Activated naive CD4-positive, alpha-beta T cell treated with anti-CD3 and anti-CD28 coated beads, Interleukin-2, amount 50 U/mL, for 16 hours (primary cell): ENCODE measurements at regions not wholly inside any gene's neighbourhood (a gene's known extent, or its start where the extent isn't known, plus 50 kb on each side); places are given as distances from the start of the nearest gene placed in this dataset.

Experiments used
- DNase-seq: peaks from one replicate; pipeline ENCODE4 v3.0.0-alpha.2; 2020

DNA sequence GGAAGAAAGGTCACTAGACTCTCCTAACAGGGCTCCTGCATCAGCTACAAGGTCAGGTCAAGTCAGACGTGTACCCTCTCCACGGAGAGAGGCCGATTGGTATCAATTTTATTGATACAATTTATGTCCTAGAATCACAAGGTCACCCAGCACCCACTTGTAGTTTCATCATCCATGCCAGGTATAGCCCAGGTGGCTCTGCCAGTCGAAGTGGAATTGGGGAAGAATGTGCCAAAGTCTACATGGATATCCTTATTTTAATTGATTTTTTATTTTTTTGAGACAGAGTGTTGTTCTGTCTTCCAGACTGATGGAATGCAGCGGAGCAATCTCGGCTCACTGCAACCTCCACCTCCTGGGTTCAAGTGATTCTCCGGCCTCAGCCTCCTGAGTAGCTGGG is 334.1 kb downstream of the SHANK2 start:
- DNase-seq = no peak

DNA sequence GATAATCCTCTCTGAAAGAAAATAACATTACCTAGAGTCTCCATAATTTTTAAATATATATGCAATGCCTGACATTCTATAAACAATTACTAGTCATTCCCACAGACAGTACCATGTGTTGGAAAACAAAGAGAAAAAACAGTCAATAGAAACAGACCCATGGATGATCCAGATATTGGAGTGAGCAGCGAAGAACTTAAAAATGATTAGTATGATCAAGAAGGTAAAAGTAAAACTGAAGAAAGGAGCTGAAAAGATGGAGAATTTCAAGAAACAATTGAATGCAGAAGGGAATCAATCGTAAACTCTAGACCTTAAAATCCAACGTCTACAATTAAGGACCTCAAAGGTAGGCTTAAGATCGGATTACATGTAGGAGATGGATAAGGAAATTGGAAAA is 330.6 kb downstream of the SHANK2 start:
- no peak for DNase-seq

- no peak for DNase-seq
These were observed 328.3 kb downstream of the SHANK2 start for GRCh38 chr11:70924108-70924507.

DNA sequence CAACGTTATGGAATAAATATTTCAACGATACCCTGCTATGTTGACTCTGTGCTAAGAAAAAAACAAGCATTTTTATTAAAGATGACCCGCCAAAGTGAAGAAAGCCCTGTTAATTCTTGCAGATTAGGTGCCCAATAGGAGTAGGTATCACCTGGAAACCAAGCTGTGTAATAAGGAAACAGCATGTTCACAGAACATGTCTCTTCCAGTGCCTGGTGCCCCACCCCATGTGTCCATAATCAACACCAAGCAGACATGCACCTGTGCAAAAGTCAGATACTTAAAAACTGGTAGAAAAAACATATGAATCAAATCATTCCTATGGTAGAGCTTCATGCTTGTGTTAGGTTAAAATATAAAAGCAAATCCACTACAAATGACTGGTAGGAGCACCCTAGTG is 327.1 kb downstream of the SHANK2 start:
- no peak for DNase-seq

DNA sequence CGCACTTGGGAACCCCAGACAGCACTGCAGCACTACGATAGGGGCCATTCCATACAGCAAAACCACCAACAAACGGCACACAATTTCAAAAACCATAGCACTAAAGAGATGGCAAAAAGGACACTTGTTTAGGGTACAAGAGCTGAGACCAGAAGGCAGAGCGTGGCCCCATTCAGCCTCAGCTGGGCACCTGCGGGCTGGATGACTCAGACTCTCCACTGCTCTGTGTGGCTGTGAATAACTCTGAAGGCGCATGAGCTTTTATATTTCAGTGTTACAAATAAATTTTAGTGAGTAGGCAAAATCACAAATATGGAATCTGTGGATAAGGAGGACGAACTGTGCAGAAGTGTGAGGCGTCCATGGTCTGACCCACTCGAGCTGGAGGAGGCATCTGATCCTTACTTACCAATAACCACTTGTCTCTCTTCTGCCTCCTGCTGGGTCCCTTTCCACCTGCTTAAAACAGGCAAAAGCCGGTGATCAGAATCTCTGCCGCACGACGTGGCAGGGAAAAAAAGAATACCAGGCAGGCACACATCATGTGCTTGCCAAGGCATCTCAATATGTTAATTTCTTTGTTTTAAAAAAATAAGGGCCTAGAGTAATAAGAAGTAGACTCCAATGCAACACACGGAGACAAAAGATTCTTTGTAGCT is 325.7 kb downstream of the SHANK2 start:
- DNase-seq = no peak

GRCh38 chr11:70928854-70929598 is 323.4 kb downstream of the SHANK2 start:
- no peak for DNase-seq

DNA sequence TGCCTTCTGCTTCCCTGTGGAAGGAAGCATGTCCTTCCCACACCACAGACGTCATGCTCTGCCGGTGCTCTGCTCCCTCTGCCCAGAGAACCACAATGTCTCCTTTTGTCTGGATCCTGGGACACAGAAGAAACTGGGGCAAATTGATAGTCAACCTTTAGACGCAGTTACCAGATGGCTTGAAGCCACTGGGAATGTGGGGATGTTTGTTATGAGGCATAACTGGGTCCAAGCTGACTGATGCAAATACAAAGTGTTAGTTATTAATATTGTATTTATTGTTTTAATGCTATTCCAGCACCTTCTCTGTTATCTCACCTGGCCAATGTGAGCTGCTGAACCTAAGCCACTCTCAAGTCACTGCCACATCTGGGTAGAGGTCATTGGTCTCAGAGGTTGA is 322.2 kb downstream of the SHANK2 start:
- DNase-seq = no peak

- DNase-seq = no peak
These were observed 320.9 kb downstream of the SHANK2 start for GRCh38 chr11:70931430-70931829.

DNA sequence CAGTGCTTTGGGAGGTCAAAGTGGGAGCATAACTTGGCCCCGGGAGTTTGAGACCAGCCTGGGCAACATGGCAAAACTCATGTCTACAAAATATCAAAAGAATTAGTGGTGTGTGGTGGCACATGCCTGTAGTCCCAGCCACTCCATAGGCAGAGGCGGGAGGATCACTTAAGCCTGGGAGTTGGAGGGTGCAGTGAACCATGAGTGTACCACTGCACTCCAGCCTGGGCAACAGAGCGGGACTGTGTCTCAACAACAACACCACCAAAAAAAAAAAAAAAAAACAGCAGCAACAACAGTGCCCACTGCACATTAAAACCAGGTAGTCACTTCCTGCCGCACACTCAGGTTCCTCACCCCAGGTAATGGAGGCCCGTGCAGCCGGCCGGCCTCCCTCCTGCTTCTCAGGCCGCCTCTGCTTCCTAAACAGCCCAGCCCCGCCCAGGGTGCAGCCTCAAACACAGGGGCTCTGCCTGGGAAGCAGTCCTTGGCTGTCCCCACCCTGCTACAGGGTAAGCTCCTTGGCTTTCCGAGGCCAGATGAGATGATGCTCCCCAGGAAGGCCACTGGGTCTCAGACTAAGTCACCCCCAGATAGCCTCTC is 318.3 kb downstream of the SHANK2 start:
- DNase-seq = no peak

- no peak for DNase-seq
These were observed 317.2 kb downstream of the SHANK2 start for GRCh38 chr11:70935006-70935768.

DNA sequence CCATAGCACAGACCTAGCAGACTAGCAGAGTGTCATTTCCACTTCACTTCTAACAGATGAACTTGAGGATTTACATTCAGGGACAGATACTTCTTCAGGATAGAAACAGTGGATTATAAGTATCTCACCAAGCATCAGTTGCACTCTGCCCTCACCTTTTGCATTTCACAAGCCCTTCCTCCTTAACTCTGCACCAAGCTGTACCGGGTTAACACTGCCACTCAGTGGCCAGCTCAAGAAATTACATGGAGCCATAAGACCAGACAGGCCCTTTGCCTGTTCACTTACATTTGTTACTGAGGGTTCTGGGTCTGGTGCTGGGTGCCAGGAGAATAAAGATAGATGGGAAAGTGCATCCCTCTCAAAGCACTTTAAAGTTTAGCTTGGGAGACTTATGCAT is 309.8 kb downstream of the SHANK2 start:
- no peak for DNase-seq

DNA sequence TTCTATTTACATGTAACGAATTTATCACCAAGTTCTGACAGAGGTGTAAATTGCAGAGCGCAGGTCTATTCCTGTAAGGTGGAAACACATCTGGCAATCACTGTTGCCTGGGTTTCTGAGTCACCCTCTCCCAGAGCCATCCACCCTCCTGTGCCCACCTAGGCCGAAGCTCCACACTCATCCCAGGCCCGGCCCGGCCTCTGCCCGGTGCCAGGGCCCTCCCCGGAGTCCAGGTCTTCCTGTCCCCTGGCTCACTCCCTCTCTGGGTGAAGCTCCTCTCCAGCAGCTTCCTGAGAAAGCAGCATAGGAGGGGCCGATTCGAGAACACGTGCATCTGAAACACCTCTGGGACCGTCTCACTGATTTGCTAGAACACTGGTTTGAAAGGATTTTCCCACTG is 308.2 kb downstream of the SHANK2 start:
- DNase-seq = no peak

DNA sequence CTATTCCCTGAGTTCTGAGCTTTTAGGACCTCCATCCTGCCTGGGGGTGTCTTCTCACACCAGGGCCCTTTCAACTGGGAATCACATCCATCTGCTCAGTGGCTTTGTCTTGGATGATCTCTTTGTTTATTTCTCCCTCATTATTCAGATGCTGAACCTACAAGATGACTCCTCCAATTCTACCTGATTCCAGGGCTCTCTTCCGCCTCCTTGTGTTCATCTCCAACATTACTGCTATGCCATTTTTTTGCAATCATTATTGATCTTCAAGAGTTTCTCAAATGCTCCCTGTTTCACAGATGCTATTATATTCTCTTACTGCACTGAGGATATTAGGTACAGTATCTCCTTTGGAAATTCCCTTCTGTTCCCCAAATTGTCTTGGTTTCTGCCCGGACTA is 307.7 kb downstream of the SHANK2 start:
- no peak for DNase-seq

- DNase-seq = no peak
These were observed 304.0 kb downstream of the SHANK2 start for GRCh38 chr11:70948398-70948797.

GRCh38 chr11:70948855-70949531 is 303.4 kb downstream of the SHANK2 start:
- no peak for DNase-seq

GRCh38 chr11:70951139-70951804 is 301.1 kb downstream of the SHANK2 start:
- DNase-seq = no peak

DNA sequence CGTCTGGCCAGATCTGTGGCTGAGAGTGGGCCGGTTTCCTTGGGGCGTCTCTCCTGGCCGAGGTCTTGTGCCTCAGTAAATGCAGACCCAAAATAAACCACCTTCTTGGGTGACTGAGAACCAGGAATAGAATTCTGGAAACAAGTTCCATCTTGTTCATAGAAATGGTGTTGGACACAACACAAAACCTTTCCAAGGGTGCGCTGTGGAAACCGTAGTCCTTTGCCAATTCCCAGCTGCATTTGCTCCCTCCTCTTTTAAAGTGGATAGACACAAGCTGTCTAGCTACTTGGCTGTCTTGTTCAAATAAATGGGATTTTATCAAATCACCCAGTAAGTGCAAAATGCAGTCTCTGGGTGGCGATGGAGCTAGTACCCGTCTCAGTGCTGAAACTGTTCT is 300.2 kb downstream of the SHANK2 start:
- DNase-seq = no peak

GRCh38 chr11:70953720-70954119 is 298.7 kb downstream of the SHANK2 start:
- no peak for DNase-seq

DNA sequence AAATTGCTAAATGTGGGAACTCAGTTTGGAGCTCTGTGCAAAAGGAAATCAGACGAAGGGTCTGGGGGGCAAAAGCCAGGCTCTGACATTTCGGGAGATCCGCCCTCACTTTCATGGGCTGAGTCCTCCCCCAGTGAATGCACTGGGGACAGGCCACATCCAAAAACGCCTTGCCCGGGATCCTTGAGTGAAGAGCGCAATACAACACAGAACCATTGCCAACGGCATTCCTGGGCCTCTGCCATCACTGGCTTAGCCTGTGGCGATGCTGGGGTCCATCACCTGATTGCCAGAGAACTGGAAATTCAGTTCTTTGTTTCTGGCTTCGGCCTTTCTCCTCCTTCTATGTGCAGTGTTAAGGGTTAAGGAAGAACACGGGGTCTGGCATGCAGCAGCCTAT is 297.9 kb downstream of the SHANK2 start:
- DNase-seq = no peak
